Liver (tissue), 3 donors: ENCODE measurements at regions not wholly inside any gene's neighbourhood (a gene's known extent, or its start where the extent isn't known, plus 50 kb on each side); places are given as distances from the start of the nearest gene placed in this dataset.

Experiments
- NR2F2 ChIP-seq: IDR thresholded peaks from 2 replicates; pipeline ENCODE4 v1.6.1; 2016; ENCODE audit warnings: antibody characterized with exemption
- SP1 ChIP-seq: IDR thresholded peaks from 2 replicates; pipeline ENCODE4 v1.6.1; 2018; ENCODE audit warnings: antibody characterized with exemption, mild to moderate bottlenecking
- TF ChIP-seq, protein P1 (sequence below): fragments of 150-350 bp; IDR thresholded peaks from 2 replicates; pipeline ENCODE4 v1.5.1; 2017; ENCODE audit warnings: improper control_type of control experiment, low read depth, low read length; ENCODE audit not compliant: missing input control
- donor health status: healthy.
- donor health status: healthy.

DNA sequence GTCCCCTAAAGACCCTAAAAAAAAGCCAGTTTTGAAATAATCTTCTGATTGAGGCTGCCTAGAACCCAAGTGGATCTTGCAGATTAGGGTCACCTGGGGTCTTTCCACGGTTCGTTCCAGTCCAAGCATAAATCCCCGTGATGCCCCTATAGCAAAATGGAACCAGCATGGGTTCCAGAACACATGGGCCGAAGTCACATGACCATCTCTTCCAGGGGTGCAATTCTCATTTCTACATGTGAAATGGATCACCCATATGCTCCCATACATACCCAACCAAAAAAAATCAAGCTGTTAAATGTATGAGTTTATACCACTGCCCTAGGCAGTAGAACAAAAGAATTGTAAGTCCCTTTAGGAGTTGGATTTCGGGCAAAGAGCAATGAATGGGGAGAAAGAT, 245.4 kb downstream of the SKIDA1 start:
- TF ChIP-seq, protein P1, sequence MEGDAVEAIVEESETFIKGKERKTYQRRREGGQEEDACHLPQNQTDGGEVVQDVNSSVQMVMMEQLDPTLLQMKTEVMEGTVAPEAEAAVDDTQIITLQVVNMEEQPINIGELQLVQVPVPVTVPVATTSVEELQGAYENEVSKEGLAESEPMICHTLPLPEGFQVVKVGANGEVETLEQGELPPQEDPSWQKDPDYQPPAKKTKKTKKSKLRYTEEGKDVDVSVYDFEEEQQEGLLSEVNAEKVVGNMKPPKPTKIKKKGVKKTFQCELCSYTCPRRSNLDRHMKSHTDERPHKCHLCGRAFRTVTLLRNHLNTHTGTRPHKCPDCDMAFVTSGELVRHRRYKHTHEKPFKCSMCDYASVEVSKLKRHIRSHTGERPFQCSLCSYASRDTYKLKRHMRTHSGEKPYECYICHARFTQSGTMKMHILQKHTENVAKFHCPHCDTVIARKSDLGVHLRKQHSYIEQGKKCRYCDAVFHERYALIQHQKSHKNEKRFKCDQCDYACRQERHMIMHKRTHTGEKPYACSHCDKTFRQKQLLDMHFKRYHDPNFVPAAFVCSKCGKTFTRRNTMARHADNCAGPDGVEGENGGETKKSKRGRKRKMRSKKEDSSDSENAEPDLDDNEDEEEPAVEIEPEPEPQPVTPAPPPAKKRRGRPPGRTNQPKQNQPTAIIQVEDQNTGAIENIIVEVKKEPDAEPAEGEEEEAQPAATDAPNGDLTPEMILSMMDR = no peak
- TF ChIP-seq SP1 (no peak), NR2F2 (no peak)
